Upper lobe of left lung (tissue), 4 donors: ENCODE measurements at regions not wholly inside any gene's neighbourhood (a gene's known extent, or its start where the extent isn't known, plus 50 kb on each side); places are given as distances from the start of the nearest gene placed in this dataset.

Experiments used
- EP300 ChIP-seq, 4 donors: sonication (generic); formaldehyde crosslinking; IDR thresholded peaks; one replicate each; pipeline ENCODE4 v1.5.1; 2017; ENCODE audit warnings: antibody characterized with exemption in 4 of 4, control low read depth in 2 of 4
- POLR2A ChIP-seq, 4 donors: fragments of 450-650 bp; IDR thresholded peaks; one replicate each; pipeline ENCODE4 v1.5.1; 2016 to 2017; ENCODE audit warnings: antibody characterized with exemption in 4 of 4, mild to moderate bottlenecking in 2 of 4
- POLR2AphosphoS5 ChIP-seq, 2 donors: sonication (generic); formaldehyde crosslinking; IDR thresholded peaks; one replicate each; pipeline ENCODE4 v1.5.1; 2017; ENCODE audit warnings: antibody characterized with exemption in 2 of 2
- TF ChIP-seq, protein P1 (sequence below), 6 experiments: fragments of 450-650 bp in 4 of 6; fragments of 200-600 bp in 2 of 6; sonication (generic) in 2 of 6; IDR thresholded peaks; one replicate each; pipeline ENCODE4 v1.5.1; 2016 to 2019; ENCODE audit warnings: antibody characterized with exemption in 6 of 6

DNA sequence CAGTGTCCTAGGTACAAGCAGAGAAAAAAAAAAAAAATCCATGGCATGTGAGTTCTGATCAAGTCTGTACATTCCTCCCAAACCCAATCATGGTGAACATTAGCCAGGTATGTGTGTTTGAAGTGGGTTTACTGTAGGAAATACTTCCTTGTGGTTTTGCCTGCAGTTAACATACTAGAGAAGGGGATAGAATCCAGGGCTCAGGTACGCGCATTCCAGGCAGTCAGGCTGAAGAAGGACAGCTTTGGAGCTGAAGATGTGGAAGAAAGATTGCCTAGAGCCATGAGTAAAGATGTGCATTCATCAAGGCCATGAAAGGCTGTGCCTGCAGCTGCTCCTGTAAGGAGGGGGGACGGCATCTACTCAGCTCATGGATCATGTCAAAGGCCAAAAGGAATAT, 88.2 kb upstream of the NTF3 start:
- TF ChIP-seq, protein P1, sequence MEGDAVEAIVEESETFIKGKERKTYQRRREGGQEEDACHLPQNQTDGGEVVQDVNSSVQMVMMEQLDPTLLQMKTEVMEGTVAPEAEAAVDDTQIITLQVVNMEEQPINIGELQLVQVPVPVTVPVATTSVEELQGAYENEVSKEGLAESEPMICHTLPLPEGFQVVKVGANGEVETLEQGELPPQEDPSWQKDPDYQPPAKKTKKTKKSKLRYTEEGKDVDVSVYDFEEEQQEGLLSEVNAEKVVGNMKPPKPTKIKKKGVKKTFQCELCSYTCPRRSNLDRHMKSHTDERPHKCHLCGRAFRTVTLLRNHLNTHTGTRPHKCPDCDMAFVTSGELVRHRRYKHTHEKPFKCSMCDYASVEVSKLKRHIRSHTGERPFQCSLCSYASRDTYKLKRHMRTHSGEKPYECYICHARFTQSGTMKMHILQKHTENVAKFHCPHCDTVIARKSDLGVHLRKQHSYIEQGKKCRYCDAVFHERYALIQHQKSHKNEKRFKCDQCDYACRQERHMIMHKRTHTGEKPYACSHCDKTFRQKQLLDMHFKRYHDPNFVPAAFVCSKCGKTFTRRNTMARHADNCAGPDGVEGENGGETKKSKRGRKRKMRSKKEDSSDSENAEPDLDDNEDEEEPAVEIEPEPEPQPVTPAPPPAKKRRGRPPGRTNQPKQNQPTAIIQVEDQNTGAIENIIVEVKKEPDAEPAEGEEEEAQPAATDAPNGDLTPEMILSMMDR (IDR thresholded peaks at IDR 0.05), result no peak
- TF ChIP-seq POLR2A (IDR thresholded peaks at IDR 0.05) (no peak), POLR2AphosphoS5 (IDR thresholded peaks at IDR 0.05) (no peak), EP300 (IDR thresholded peaks at IDR 0.05) (no peak)
